ENCODE measurements at regions not wholly inside any gene's neighbourhood (a gene's known extent, or its start where the extent isn't known, plus 50 kb on each side); places are given as distances from the start of the nearest gene placed in this dataset.

DNA sequence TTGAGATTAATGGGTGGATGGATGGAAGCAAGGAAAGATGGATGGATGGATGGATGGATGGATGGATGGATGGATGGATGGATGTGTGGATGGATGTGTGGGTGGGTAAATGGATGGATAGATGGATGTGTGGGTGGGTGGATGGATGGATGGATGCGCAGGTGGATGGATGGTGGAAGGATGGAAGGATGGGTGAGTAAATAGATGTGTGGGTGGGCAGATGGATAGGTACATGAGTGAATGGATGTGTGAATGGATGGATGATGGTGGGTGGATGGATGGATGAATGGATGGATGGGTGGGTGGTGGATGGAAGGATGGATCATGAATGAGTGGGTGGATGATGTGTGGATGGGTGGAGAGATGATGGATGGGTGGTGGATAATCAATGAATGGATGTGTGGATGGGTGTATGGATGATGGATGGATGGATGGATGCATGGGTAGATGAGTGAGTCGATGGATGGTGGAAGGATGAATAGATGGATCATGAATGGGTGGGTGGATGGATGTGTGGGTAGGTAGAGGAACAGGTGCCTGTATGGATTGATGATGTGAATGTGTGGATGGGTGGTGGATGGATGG, 375.2 kb downstream of the BRD1 start:
- DNase-seq (ENCODE audit: extremely low read depth in 1 of 2, low read depth in 1 of 2), result no peak

DNA sequence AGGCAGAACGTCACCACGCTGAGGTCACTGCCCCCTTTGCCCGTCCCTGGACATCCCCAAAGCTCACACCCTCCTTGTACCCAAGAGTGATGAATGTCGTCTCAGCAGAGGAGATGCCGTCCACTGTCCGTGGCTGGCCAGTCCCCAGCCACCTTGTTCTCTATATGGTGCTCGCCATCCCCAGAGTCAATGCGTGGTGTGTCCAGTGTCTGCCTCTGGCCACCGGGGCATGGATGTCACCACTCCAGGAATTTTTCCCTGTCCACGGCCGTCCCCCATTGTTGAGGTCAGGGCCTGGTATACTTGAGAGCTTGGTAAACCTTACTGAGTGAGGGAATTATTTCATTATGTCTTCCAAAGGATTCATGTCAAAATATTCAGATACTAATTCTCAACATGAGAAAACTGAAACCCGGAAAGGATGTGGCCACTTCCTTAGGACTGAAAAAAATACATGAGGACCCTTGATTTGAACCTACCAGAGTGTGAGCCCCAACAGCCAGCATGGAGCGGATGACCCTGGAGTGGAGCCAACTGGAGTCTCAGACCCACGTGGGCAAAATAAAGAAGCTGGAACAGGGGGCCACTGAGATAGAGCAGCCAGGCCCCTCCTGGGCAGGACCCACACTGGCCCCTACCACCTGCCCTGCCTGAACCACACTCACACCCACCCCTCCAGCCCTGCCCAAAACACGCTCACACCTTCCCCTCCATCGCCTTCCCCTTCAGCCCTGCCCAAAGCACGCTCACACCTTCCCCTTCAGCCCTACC, 376.4 kb downstream of the BRD1 start:
- DNase-seq (ENCODE audit: extremely low read depth in 1 of 2, low read depth in 1 of 2), result no peak

DNA sequence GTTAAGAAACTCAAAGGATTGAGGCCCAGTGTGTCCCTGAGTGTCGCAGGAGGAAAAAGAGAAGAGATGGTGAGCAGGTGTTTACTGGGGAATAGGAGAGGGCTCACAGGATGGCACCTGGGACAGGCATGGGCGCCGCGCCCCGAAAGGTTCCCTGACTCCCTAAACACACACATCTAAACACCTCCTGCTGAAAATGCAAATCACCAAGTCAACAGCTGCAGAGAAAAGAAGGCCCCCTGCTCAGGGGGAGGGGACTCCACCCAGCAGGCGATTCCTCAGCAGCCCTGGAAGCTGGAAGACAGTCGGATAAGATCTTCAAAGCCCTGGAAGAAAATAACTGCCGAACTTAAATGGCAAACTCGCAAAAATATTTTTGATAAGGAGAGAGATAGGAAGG, 377.2 kb downstream of the BRD1 start:
- DNase-seq (ENCODE audit: extremely low read depth in 1 of 2, low read depth in 1 of 2), result no peak

DNA sequence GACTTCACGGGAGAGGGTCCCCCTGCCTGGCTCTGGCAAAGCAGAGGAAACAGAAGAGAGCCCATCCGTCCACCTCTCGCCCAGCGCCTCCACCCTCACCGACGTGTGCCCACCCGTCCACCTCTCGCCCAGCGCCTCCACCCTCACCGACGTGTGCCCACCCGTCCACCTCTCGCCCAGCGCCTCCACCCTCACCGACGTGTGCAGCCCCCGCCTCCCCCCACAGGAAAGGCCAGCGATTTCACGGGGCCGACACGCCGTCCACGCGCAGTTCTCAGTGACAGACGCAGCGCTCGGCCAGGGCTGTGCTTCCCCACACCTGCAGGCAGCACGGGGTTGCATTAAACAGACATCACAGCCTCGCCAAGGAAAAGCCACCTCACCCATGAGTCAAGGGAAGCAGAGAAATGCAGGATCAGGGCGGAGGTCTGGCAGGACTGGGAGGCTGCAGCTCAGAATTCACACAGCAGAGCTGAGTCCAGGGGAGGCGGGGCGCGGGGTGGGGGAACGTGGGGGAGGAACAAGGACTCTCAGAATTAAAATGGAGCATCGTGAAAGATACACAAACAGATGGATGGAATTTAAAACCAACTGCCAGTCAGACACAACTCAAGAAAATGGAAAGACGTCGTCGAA, 377.7 kb downstream of the BRD1 start:
- DNase-seq (ENCODE audit: extremely low read depth in 1 of 2, low read depth in 1 of 2), result no peak

DNA sequence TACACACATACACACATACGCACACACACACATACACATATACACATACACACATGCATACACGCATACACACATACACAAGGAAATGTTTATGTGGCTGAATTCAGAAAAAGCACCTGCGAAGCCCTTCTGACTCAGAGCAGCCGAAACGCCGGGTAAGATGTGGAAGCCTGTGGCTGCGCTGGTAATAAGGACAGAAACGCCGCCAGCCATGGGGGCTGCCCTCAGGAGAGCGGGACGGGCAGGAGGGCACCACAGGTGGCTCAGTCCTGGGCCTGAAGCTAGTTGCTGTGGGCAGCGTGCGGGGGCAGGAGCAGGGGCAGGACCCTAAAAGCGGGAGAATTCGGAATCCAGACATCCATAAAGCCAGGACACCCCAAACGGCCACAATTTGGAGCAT, 378.3 kb downstream of the BRD1 start:
- no peak for DNase-seq (ENCODE audit: extremely low read depth in 1 of 2, low read depth in 1 of 2)

DNA sequence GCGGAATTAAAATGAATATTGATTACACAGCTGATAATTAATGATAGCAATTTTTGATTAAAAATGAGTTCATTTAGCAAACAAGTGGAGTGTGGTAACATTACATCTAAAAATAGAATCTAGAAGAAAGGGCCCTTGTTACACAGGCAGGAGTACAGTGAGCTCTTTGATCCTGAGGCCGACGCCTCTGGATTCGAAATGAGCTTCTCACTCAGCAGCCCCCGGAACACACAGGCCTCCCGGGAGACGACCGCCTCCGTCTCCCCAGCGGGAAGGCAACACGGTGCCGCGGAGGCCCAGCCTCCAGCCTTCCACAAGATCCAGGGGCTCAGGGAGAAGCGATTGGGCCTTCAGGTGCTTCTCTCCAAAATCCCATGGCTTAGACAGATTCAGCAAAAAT, 379.1 kb downstream of the BRD1 start:
- no peak for DNase-seq (ENCODE audit: extremely low read depth in 1 of 2, low read depth in 1 of 2)

DNA sequence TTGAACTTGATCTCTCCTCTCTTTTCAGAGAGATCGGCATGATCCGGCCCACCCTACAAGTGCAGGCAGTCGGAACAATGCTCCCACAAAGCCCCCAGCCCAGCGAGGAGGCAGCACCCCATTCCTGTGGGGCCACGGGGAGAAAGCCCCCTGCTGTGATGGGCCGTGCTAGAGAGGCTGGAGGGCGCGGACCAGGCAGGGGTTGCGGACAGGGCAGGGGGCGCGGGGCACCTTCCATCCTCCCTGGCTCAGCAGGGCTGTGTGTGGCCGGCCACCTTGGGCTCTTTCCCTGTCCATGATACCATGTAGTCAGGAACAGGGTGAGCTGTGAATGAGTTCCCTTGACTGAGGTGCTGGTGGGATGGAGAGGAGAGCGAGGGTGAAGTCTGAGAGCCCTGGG, 379.8 kb downstream of the BRD1 start:
- no peak for DNase-seq (ENCODE audit: extremely low read depth in 1 of 2, low read depth in 1 of 2)

DNA sequence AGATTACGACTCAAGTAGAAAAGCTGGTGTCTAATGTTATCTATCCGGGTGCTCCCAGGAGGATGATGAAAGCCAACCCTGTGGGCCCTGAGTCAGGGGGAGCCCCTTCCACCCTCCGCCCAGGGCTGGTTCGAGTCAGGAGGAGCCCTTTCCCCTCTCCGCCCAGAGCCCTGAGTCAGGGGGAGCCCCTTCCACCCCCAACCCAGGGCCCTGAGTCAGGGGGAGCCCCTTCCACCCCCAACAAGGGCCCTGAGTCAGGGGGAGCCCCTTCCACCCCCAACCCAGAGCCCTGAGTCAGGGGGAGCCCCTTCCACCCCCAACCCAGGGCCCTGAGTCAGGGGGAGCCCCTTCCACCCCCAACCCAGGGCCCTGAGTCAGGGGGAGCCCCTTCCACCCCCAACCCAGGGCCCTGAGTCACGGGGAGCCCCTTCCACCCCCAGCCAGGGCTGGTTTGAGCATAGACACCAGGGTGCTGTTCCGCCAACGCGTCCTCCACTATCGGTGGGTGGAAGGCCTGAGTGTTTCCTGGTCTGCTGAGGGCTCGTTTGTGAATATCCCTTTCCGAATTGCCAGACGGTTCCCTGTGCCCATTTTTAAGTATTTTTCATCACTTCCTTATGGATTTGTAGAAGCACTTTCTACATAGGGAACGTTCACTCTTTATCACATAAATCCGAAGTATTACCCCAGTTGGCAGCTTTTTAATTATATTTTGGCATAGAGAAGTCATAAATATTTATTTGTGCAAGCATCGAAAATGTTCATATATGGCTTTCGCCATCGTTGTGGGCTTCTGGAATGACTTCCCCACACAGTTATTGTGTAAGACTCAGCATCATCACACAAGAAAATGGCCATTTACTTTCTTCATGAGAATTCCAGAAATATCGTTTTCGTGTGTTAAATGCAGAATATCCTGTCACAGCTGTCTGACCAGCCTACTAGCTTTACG, 380.6 kb downstream of the BRD1 start:
- DNase-seq (ENCODE audit: extremely low read depth in 1 of 2, low read depth in 1 of 2), result no peak

DNA sequence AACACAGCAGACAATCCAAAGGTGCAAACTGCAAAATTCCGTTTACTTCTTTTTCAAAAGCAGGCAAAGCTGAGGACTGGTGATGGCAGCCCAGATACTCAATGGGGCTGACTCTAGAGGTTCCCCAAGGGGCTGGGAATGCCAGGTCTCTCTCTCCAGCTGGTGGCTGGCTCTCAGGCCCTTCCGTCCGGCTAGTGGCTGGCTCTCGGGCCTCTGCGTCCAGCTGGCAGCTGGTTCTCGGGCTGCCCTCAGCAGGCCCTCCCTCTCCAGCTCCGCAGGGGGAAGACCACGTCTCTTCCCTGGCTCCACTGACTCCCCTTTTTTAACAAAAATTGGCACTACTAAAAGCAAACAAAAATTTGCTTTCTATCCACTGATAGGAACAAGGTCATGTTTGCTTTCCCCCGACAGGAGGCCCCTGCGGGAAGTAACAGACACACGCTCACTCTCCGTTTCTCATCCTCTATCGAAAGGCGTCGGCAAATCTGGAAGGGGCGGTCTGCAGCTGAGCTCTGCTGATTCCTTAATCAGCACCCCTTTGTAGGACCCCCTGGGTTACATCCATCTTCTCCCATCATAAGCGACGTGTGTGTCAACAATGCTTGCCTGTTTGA, 381.4 kb downstream of the BRD1 start:
- DNase-seq (ENCODE audit: extremely low read depth in 1 of 2, low read depth in 1 of 2), result no peak

DNA sequence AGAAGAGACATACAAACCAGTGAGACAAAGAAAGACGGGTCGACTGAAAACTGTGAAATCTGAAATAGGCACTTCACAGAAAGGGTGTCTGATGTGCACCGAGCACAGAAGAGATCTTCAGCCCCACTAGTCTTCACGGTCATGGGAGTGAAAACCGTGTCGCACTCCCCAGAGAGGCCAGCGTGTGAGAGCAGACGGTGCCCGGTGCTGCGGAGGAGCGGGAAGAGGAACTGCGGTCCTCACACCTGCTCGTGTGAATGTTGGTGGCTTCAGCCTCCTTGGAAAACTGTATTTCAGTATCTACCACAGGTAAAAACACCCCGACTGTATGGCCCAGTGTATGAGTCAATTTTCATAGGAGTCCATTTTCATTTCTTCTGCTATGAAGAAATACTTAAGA, 382.9 kb downstream of the BRD1 start:
- no peak for DNase-seq (ENCODE audit: extremely low read depth in 1 of 2, low read depth in 1 of 2)

DNA sequence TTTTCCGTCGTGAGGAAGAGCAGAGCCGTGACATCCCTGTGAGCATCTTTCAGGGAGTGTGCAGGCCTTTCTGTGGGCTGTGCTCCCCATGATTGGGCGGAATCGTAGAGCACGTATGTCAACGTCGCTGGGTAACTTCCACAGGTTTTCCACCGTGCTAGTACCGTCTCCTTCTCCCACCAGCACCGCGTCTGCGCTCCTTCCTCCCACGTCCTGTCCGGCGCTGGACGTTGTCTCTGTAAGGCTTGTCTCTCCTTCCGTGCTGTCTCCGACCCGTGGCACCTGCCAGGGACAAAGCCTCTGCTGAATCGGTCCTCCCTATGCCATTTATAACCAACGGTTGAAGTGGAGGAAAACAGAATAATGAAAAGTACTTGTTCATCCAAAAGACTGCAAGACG, 386.7 kb downstream of the BRD1 start:
- DNase-seq (ENCODE audit: extremely low read depth in 1 of 2, low read depth in 1 of 2), result no peak

DNA sequence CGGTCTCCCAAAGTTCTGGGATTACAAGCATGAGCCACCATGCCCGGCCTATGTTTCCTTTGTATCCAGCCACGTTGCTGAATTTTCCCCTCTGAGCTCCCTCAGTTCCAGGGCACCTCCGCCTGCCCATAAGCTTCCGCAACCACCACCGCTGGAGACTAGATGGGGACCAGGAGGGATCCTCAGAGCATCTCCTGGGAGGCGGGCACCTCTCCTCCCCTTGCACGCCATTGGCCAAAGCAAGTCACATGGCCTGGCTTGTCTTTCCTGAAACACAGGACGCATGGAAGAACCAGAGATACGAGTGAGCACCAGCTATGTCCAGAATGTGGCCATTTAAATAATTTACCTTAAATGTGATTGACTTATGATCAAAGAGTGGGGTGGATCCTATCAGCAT, 388.3 kb downstream of the BRD1 start:
- DNase-seq (ENCODE audit: extremely low read depth in 1 of 2, low read depth in 1 of 2), result no peak

DNA sequence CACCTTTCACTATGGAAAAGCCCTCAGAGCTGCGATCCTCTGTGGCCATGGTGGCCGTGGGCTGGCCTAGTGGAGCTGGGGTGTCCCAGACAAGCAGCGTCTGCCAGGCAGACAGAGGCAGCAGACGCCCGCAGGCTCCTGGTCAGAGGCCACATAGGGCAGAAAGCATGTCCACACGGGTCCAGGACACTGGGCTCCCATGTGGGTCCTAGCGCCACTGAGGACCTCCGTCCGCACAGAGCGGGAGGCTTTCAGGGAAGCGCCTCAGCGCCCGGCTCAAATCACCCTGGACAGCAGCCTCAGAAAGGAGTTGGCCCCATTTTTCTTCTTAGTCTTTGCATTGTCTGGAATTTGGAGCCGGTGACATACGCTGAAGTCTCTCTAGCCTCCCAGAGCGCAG, 389.7 kb downstream of the BRD1 start:
- DNase-seq (ENCODE audit: extremely low read depth in 1 of 2, low read depth in 1 of 2), result no peak

DNA sequence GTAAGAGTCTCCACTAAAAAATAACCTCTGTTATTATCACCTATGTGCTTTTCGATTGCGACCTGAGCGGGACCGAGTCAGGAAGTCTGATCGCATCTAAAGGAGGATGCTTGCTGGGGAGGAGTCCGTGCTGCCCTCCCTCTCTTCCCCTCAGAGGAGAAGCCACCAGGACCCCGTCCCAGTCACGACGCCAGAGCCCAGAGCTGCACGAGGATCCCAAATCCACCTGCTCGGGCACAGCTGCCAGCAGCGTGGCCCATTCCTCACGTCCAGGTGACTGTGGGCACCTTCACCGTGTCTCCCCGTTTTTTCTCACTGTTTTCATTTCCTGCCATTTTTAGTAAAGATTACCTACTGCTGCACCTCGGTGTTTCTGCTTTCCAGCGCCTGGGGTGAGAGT, 390.3 kb downstream of the BRD1 start:
- DNase-seq (ENCODE audit: extremely low read depth in 1 of 2, low read depth in 1 of 2), result no peak

DNA sequence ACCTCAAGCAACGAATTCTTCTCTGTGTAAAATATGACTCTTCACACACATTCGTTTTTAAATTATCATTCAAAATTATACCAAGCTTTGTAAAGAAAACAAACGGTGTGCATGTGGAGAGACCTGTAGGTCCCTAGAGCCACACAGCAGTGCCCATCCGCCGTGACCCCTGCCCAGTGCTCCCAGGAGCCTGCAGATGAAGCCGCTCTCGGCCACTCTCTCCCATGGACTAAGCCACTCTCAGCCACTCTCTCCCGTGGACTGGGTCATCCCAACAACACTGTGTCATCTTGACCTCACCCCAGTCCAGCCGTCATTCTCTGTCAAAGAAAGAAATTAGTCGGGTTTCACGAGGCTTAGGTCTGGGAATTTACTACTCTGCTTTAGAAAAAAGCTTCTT, 391.6 kb downstream of the BRD1 start:
- no peak for DNase-seq (ENCODE audit: extremely low read depth in 1 of 2, low read depth in 1 of 2)

DNA sequence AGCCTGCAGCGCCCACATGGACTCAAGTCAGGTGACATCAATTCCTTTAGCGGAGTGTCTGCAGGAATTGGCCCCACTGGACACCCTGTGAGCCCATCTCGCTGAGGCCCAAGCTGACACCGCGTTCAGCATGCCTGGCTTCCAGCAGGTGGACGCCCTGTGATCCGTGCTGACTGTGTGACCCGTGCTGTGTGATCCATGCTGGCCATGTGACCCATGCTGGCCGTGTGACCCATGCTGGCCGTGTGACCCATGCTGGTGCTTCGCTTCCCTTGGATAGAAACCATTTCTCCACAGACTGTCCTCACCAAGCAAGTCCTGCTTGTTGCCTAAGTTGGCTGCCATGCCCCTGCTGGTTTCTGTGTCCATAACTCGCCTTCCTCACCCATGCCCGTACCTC, 392.1 kb downstream of the BRD1 start:
- DNase-seq (ENCODE audit: extremely low read depth in 1 of 2, low read depth in 1 of 2), result no peak

DNA sequence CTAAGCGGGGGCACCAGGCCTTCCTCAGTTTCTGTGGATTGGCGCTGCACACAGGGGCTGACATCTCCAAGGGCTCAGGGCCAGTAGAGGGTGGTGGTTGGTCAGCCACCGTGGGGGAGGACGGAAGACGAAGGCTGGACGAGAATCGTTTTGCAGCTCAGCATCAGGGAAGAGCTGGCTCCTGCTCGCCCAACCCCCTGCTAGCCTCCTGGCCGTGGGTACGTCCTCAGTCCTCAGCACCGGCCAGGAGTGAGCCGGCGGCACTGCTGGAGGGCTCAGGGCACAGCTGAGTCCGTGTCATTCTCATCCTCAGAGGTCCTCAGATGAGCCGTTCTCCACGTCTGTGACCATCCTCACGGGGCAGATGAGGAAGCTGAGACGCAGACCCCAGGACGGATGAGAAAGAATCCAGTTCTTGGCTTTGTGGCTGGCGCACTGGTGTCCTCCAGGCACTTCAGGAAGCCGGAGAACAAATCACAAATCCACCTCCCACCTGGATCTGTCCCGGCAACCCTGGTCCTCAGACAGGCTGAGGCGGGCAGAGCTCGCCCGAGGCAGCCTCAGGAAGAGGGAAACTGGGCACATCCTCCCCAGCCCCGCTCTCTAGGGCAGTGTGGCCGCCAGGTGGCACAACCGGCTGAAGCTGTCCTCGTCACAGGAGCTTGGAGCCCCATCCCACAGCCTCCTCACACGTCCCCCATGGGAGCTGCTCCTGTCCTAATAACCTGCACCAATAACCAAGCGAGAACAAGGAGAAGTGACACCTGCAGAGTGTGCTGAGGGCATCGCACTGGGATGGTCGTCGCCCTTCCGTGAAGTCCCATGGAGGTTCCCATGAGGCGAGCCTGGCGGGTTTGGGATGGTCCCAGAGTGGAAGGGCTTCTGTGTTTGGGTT, 393.7 kb downstream of the BRD1 start:
- DNase-seq (ENCODE audit: extremely low read depth in 1 of 2, low read depth in 1 of 2), result no peak

DNA sequence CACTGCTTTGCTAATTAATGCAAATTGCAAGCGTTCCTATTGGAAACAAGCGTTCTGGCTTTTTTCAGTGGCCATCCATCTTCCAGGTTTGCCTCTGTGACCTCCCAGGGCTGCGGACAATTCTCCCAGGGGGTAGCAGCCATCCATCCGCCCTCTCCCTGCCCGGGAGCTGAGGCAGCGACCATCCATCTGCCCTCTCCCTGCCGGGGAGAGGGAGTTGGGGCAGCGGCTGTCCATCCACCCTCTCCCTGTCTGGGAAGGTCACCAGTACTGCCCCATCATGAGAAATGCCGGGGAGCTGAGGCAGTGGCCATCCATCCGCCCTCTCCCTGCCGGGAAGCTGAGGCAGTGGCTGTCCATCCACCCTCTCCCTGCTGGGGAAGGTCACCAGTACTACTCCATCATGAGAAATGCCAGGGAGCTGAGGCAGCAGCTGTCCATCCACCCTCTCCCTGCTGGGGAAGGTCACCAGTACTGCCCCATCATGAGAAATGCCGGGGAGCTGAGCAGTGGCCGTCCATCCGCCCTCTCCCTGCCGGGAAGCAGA, 394.7 kb downstream of the BRD1 start:
- DNase-seq (ENCODE audit: extremely low read depth in 1 of 2, low read depth in 1 of 2), result no peak

DNA sequence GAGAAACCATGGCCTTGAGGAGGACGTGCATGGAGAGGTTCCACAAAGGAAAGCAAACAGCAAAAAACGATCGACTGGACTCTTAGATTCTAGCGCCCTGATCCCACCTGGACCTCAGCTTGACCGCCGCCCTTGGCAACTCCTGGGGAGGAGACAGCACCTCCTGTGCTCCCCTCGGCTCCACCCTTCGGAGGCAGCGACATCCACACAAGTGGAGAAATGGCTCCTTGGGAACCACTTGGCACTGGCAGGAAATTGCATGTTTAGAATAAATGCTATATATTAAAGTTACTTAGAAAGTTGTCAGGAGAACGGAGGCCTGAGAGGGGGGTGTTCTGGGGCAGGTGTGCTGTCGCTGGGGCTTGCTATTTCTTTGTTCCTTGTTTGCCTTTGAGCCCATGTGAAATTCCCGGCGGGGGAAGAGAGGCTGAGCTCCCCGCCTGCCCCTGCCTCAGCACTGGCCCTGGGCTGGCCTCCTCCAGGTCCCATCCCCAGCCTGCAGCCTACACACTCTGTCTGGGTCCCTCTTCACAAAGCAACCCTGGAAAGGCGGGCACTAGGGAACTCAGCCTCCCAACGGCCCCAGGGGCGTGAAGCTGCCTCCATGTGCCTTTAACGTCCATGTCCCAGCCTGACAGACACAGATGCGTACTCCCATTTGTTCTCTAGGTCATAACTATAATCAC, 395.3 kb downstream of the BRD1 start:
- DNase-seq (ENCODE audit: extremely low read depth in 1 of 2, low read depth in 1 of 2), result no peak
